GM18907 (cell line): ENCODE measurements at regions not wholly inside any gene's neighbourhood (a gene's known extent, or its start where the extent isn't known, plus 50 kb on each side); places are given as distances from the start of the nearest gene placed in this dataset.

Experiments
- ATAC-seq: cut with Tn5 transposase; IDR thresholded peaks from one replicate; pipeline ENCODE4 v1.9.1; 2021; ENCODE audit warnings: mild to moderate bottlenecking, moderate library complexity; ENCODE audit not compliant: unreplicated experiment

- ATAC-seq: no peak
These were observed 263.4 kb downstream of the DHX35 start for GRCh38 chr20:39225536-39225935.

- ATAC-seq: no peak
These were observed 260.0 kb downstream of the DHX35 start for GRCh38 chr20:39222101-39222500.

- ATAC-seq: no peak
These were observed 254.1 kb downstream of the DHX35 start for GRCh38 chr20:39216195-39216594.

GRCh38 chr20:39214828-39215227 is 252.7 kb downstream of the DHX35 start:
- ATAC-seq: no peak

- no peak for ATAC-seq
These were observed 251.5 kb downstream of the DHX35 start for GRCh38 chr20:39213476-39214145.

GRCh38 chr20:39211060-39211748 is 249.1 kb downstream of the DHX35 start:
- no peak for ATAC-seq

- ATAC-seq: no peak
These were observed 248.3 kb downstream of the DHX35 start for GRCh38 chr20:39210341-39211036.

- no peak for ATAC-seq
These were observed 244.9 kb downstream of the DHX35 start for GRCh38 chr20:39206899-39207564.

- ATAC-seq: no peak
These were observed 233.5 kb downstream of the DHX35 start for GRCh38 chr20:39195582-39196021.

- no peak for ATAC-seq
These were observed 228.8 kb downstream of the DHX35 start for GRCh38 chr20:39190666-39191570.

- no peak for ATAC-seq
These were observed 226.2 kb downstream of the DHX35 start for GRCh38 chr20:39188266-39188765.

- ATAC-seq: no peak
These were observed 219.3 kb downstream of the DHX35 start for GRCh38 chr20:39181490-39181889.

GRCh38 chr20:39176457-39176856 is 214.3 kb downstream of the DHX35 start:
- ATAC-seq: no peak

GRCh38 chr20:39170896-39171463 is 208.8 kb downstream of the DHX35 start:
- no peak for ATAC-seq

GRCh38 chr20:39165099-39165498 is 203.0 kb downstream of the DHX35 start:
- ATAC-seq: no peak

- no peak for ATAC-seq
These were observed 202.5 kb downstream of the DHX35 start for GRCh38 chr20:39164642-39165041.

- ATAC-seq: no peak
These were observed 201.8 kb downstream of the DHX35 start for GRCh38 chr20:39163993-39164392.

GRCh38 chr20:39161900-39162299 is 199.8 kb downstream of the DHX35 start:
- no peak for ATAC-seq

- no peak for ATAC-seq
These were observed 193.8 kb downstream of the DHX35 start for GRCh38 chr20:39155971-39156370.

GRCh38 chr20:39152742-39153141 is 190.6 kb downstream of the DHX35 start:
- ATAC-seq: no peak
